CD14-positive monocyte (primary cell): ENCODE measurements at regions not wholly inside any gene's neighbourhood (a gene's known extent, or its start where the extent isn't known, plus 50 kb on each side); places are given as distances from the start of the nearest gene placed in this dataset.
A peak's percentile ranks its signal among the peaks of the same experiment; 100 is the strongest.

Experiments used
- DNase-seq, 3 donors: peaks; one replicate each; pipeline ENCODE4 v3.0.0-alpha.2; 2011 to 2022
- H2AFZ ChIP-seq: 2 replicates; pipeline ENCODE4 v1.6.0; 2012; ENCODE audit warnings: mild to moderate bottlenecking, low read depth, low read length, inconsistent platforms; ENCODE audit not compliant: insufficient read depth, poor library complexity, severe bottlenecking
- H3K27ac ChIP-seq, 2 donors: 1 replicate in 1 of 2; 2 replicates in 1 of 2; pipeline ENCODE4 v1.5.1; 2012 to 2013; ENCODE audit warnings: low read length in 2 of 2, control low read depth in 1 of 2, inconsistent platforms in 1 of 2, low read depth in 1 of 2, mild to moderate bottlenecking in 1 of 2
- H3K27me3 ChIP-seq, 2 donors: one replicate each; pipeline versions ENCODE4 v1.6.0 to v1.6.1; 2011 to 2013; ENCODE audit warnings: low read length in 2 of 2; ENCODE audit not compliant: control insufficient read depth in 2 of 2, insufficient read depth in 2 of 2
- H3K36me3 ChIP-seq, 2 donors: replicated peaks in 1 of 2; 1 replicate in 1 of 2; 2 replicates in 1 of 2; pipeline versions ENCODE4 v1.5.1 to v1.6.1; 2012 to 2013; ENCODE audit warnings: low read length in 2 of 2, control low read depth in 1 of 2, inconsistent platforms in 1 of 2, mild to moderate bottlenecking in 1 of 2; ENCODE audit not compliant: insufficient read depth in 2 of 2, control insufficient read depth in 1 of 2
- H3K4me1 ChIP-seq, 2 donors: 1 replicate in 1 of 2; 2 replicates in 1 of 2; pipeline versions ENCODE4 v1.5.1 to v1.6.1; 2012 to 2013; ENCODE audit warnings: low read length in 2 of 2, control low read depth in 1 of 2, inconsistent platforms in 1 of 2, mild to moderate bottlenecking in 1 of 2, moderate library complexity in 1 of 2; ENCODE audit not compliant: insufficient read depth in 2 of 2, control insufficient read depth in 1 of 2
- H3K4me2 ChIP-seq: replicated peaks from 2 replicates; pipeline ENCODE3; 2012; ENCODE audit warnings: low read length, moderate library complexity, mild to moderate bottlenecking; ENCODE audit not compliant: poor library complexity, severe bottlenecking; ENCODE audit errors: extremely low read depth
- H3K4me3 ChIP-seq, 3 experiments: fragments of 200-600 bp in 1 of 3; sonication (generic) in 1 of 3; replicated peaks in 1 of 3; 1 replicate in 2 of 3; 2 replicates in 1 of 3; pipeline ENCODE4 v1.5.1; 2011 to 2013; ENCODE audit warnings: low read length in 3 of 3, mild to moderate bottlenecking in 3 of 3, control low read depth in 2 of 3, low read depth in 2 of 3, inconsistent platforms in 1 of 3, moderate library complexity in 1 of 3
- H3K79me2 ChIP-seq: 2 replicates; pipeline ENCODE4 v1.6.0; 2012; ENCODE audit warnings: mild to moderate bottlenecking, control low read depth, inconsistent platforms, low read length, moderate library complexity; ENCODE audit not compliant: insufficient read depth
- H3K9ac ChIP-seq: 2 replicates; pipeline ENCODE4 v1.6.0; 2017; ENCODE audit warnings: low read length, mild to moderate bottlenecking; ENCODE audit not compliant: insufficient read depth, poor library complexity, severe bottlenecking
- H3K9me3 ChIP-seq, 2 donors: replicated peaks in 1 of 2; 1 replicate in 1 of 2; 2 replicates in 1 of 2; pipeline versions ENCODE4 v1.5.1 to v1.6.1; 2012 to 2013; ENCODE audit warnings: low read length in 2 of 2, control low read depth in 1 of 2; ENCODE audit not compliant: control insufficient read depth in 1 of 2, insufficient read depth in 1 of 2
- H4K20me1 ChIP-seq: 2 replicates; pipeline ENCODE4 v1.6.0; 2012; ENCODE audit warnings: mild to moderate bottlenecking, low read length, control low read depth, moderate library complexity; ENCODE audit not compliant: insufficient read depth
- H3K27ac Mint-ChIP-seq, 7 donors: one replicate each; pipeline ENCODE4 v1.8.0; 2020; ENCODE audit warnings: mild to moderate bottlenecking in 7 of 7, mixed read lengths in 7 of 7, moderate library complexity in 6 of 7, inconsistent platforms in 2 of 7
- H3K27me3 Mint-ChIP-seq, 3 donors: one replicate each; pipeline ENCODE4 v1.8.0; 2021 to 2022; ENCODE audit warnings: low read depth in 3 of 3, mild to moderate bottlenecking in 3 of 3, mixed read lengths in 3 of 3, moderate library complexity in 3 of 3, inconsistent platforms in 1 of 3
- H3K36me3 Mint-ChIP-seq, 2 donors: one replicate each; pipeline ENCODE4 v1.8.0; 2020; ENCODE audit warnings: mixed read lengths in 2 of 2, inconsistent platforms in 1 of 2, mild to moderate bottlenecking in 1 of 2
- H3K4me1 Mint-ChIP-seq: one replicate; pipeline ENCODE4 v1.8.0; 2020; ENCODE audit warnings: mild to moderate bottlenecking, mixed read lengths
- H3K4me3 Mint-ChIP-seq, 2 donors: one replicate each; pipeline ENCODE4 v1.8.0; 2020; ENCODE audit warnings: mild to moderate bottlenecking in 2 of 2, mixed read lengths in 2 of 2, moderate library complexity in 1 of 2
- H3K9me3 Mint-ChIP-seq, 7 donors: one replicate each; pipeline ENCODE4 v1.8.0; 2020 to 2022; ENCODE audit warnings: mixed read lengths in 7 of 7, mild to moderate bottlenecking in 6 of 7, moderate library complexity in 6 of 7, inconsistent platforms in 2 of 7
- CTCF ChIP-seq: fragments of 200-600 bp; IDR thresholded peaks from one replicate; pipeline ENCODE4 v1.8.0; 2022; ENCODE audit warnings: antibody characterized with exemption, mild to moderate bottlenecking
- whole genome bisulfite sequencing: methylation state at CpG from one replicate; pipeline ENCODE4 v1.1.5; 2013; ENCODE audit warnings: missing lambda C conversion rate; ENCODE audit not compliant: insufficient coverage; 5-methylcytosine and 5-hydroxymethylcytosine counted together
- intact Hi-C, 2 donors: fragments of 100-400 bp; cut with micrococcal nuclease; formaldehyde crosslinking; loops; one replicate each; pipeline versions ENCODE4 v1.15.0 to v1.15.1; 2023

- WGBS = 30% methylated on average over 2 of the region's 3 CpGs
- no peaks in the 10 kb centered on the region for H4K20me1 ChIP-seq
- no peaks in the 10 kb centered on the region for H3K36me3 Mint-ChIP-seq
- H3K4me2 ChIP-seq = no peak overlapping the region
- H3K9me3 Mint-ChIP-seq = peaks cover 0 to 2% (median 0%) of the 10 kb centered on the region in 7 donors
- no peak overlapping the region for H3K4me3 ChIP-seq
- H3K27ac ChIP-seq = no peak overlapping the region
- H3K9me3 ChIP-seq = no peaks in the 10 kb centered on the region
- H3K79me2 ChIP-seq = no peaks in the 10 kb centered on the region
- no peak overlapping the region for H3K27ac Mint-ChIP-seq
- no peak overlapping the region for H3K9ac ChIP-seq
- H2AFZ ChIP-seq = no peak overlapping the region
- intact Hi-C loops = loop anchor here in 1 of 2 donors (10.0 kb wide), 1 partner anchor 94 kb away; the partner anchor contains the start of gene SLC39A8
- no peaks in the 10 kb centered on the region for H3K36me3 ChIP-seq
- H3K27me3 ChIP-seq = no peaks in the 10 kb centered on the region
- TF ChIP-seq CTCF = no peak
- peaks cover 0 to 2% (median 0%) of the 10 kb centered on the region in 3 donors for H3K27me3 Mint-ChIP-seq
- DNase-seq = peak in 1 of 3 donors; percentile 71
- no peak overlapping the region for H3K4me3 Mint-ChIP-seq
- H3K4me1 ChIP-seq = no peaks in the 10 kb centered on the region
- H3K4me1 Mint-ChIP-seq = peaks cover 10% of the 10 kb centered on the region
These were observed 61.9 kb upstream of the NFKB1 start for GRCh38 chr4:102439236-102439614.

- no peak overlapping the region for H2AFZ ChIP-seq
These were observed 61.3 kb upstream of the NFKB1 start for GRCh38 chr4:102439812-102440211.

More at GRCh38 chr4:102439812-102440211, 61.3 kb upstream of the NFKB1 start:
- Histone ChIP-seq H3K36me3 (no peaks in the 10 kb centered on the region), H3K4me1 (no peaks in the 10 kb centered on the region), H4K20me1 (no peaks in the 10 kb centered on the region), H3K4me2 (no peak overlapping the region), H3K9ac (no peak overlapping the region), H3K27me3 (no peaks in the 10 kb centered on the region), H3K4me3 (no peak overlapping the region), H3K79me2 (no peaks in the 10 kb centered on the region), H3K9me3 (no peaks in the 10 kb centered on the region), H3K27ac (no peak overlapping the region)
- Mint-ChIP-seq H3K9me3 (peaks cover 0 to 2% (median 0%) of the 10 kb centered on the region in 7 donors), H3K4me1 (peaks cover 10% of the 10 kb centered on the region), H3K4me3 (no peak overlapping the region), H3K36me3 (no peaks in the 10 kb centered on the region), H3K27me3 (peaks cover 0 to 2% (median 0%) of the 10 kb centered on the region in 3 donors), H3K27ac (no peak overlapping the region)
- TF ChIP-seq CTCF = no peak
- DNase-seq = no peak
- intact Hi-C loops = loop anchor here in 1 of 2 donors (10.0 kb wide), 1 partner anchor 95 kb away; the partner anchor contains the start of gene SLC39A8
